Body of pancreas (tissue), 4 donors: ENCODE measurements at regions not wholly inside any gene's neighbourhood (a gene's known extent, or its start where the extent isn't known, plus 50 kb on each side); places are given as distances from the start of the nearest gene placed in this dataset.
"Not testable (repeated sequence)": the region's sequence is repeated elsewhere in the genome, so short reads cannot be mapped to it uniquely, and the experiment has no call there.

Experiments
- POLR2A ChIP-seq, 3 donors: fragments of 450-650 bp; IDR thresholded peaks; one replicate each; pipeline ENCODE4 v1.6.1; 2016; ENCODE audit warnings: antibody characterized with exemption in 3 of 3, mild to moderate bottlenecking in 2 of 3
- TF ChIP-seq, protein P1 (sequence below), 7 experiments: fragments of 450-650 bp in 4 of 7; fragments of 200-600 bp in 3 of 7; sonication (generic) in 3 of 7; IDR thresholded peaks; one replicate each; pipeline ENCODE4 v1.5.1; 2016 to 2019; ENCODE audit warnings: antibody characterized with exemption in 7 of 7

DNA sequence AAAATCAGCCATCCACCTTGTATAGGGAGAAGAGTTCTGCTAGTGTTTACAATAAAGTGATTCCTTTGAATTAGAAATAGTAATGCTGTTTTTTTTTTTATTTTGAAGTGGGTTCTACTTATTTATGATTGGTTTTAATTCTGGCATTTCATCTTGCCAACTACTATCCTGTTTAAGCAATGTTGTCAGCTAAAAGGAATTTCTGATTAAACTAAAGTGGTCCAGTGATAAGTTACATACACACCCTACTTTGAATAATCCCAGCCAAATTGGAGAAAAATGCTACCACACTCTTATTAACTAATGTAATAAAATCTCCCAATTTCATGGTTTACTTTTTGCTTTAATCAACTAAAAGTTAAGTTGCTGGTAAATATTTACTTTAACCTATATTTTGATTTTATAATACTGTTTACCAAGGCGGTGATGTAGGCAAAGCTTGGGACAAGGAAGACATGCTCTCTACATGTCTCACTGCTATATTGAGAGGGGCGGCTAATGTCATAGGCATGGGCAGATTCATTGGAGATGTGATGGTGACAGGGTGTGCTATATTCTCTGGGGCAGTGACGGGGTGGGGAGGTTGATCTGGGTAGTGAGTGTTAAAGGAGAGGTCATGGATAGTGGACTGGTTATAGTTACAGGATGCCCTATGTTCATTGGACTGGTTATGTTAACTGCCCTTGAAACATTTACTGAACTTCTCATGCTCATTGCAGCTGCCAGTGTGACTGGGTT is 85.8 kb upstream of the PLAAT1 start:
- not testable (repeated sequence) for TF ChIP-seq POLR2A (IDR thresholded peaks at IDR 0.05)
- TF ChIP-seq, protein P1, sequence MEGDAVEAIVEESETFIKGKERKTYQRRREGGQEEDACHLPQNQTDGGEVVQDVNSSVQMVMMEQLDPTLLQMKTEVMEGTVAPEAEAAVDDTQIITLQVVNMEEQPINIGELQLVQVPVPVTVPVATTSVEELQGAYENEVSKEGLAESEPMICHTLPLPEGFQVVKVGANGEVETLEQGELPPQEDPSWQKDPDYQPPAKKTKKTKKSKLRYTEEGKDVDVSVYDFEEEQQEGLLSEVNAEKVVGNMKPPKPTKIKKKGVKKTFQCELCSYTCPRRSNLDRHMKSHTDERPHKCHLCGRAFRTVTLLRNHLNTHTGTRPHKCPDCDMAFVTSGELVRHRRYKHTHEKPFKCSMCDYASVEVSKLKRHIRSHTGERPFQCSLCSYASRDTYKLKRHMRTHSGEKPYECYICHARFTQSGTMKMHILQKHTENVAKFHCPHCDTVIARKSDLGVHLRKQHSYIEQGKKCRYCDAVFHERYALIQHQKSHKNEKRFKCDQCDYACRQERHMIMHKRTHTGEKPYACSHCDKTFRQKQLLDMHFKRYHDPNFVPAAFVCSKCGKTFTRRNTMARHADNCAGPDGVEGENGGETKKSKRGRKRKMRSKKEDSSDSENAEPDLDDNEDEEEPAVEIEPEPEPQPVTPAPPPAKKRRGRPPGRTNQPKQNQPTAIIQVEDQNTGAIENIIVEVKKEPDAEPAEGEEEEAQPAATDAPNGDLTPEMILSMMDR (IDR thresholded peaks at IDR 0.05): not testable (repeated sequence)
